ENCODE measurements at regions not wholly inside any gene's neighbourhood (a gene's known extent, or its start where the extent isn't known, plus 50 kb on each side); places are given as distances from the start of the nearest gene placed in this dataset.

GRCh38 chr17:54781389-54781788 is 119.3 kb upstream of the TOM1L1 start:
- no peaks in the 10 kb centered on the region for H3K9me3 ChIP-seq (ENCODE audit: insufficient read depth, low read depth)
- H3K9me2 ChIP-seq (ENCODE audit: insufficient read depth): no peaks in the 10 kb centered on the region
- ChIA-PET CTCF (no interaction called here), POLR2A (ENCODE audit: unreplicated experiment) (no interaction called here)
- H3K79me2 ChIP-seq (ENCODE audit: low read depth): no peaks in the 10 kb centered on the region
- no peaks in the 10 kb centered on the region for H3F3A ChIP-seq (ENCODE audit: insufficient read depth, low read depth)
- no peak for DNase-seq
- no peaks in the 10 kb centered on the region for H3K36me3 ChIP-seq (ENCODE audit: low read depth)
- no peaks in the 10 kb centered on the region for H4K20me1 ChIP-seq (ENCODE audit: insufficient read depth)
- H3K4me2 ChIP-seq: no peak overlapping the region
- no TSS peak for BruUV-seq (replicated peaks)
- intact Hi-C loops (cut with micrococcal nuclease; ENCODE audit: unreplicated experiment): no loop called here
- no peak overlapping the region for H3K27ac ChIP-seq
- H3K4me1 ChIP-seq (replicated peaks; ENCODE audit: insufficient read depth): no peaks in the 10 kb centered on the region
- no peak overlapping the region for H3K4me3 ChIP-seq
- no peaks in the 10 kb centered on the region; the same call in 1 of the 2 replicates for H3K27me3 ChIP-seq (ENCODE audit: insufficient read depth, low read depth)
- TF ChIP-seq EZH2 (IDR thresholded peaks at IDR 0.05; ENCODE audit: low read depth) (no peak), CTCF (conservative IDR thresholded peaks at IDR 0.05) (no peak)
- H2AFZ ChIP-seq: no peak overlapping the region

DNA sequence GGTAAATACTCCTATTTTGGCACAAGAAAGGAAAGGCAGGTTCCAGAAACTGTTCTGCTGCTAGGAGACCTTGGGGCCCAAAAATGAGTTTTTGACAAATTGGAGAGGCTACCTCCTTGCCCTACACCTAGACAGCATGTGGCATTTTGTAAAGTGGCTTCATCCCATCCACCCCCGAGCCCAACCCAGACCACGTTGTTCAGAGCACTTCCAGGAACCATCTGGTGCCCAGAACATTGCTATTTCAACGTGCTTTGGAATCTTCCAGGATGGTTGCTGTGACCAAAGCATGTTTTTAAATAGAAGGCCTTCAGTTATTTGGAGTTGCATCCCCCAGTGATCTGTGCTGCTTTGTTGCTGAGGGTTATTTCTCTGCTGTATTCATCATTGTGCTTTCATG is 116.3 kb upstream of the TOM1L1 start:
- BruUV-seq (replicated peaks): no TSS peak
- no peaks in the 10 kb centered on the region for H4K20me1 ChIP-seq (ENCODE audit: insufficient read depth)
- no peak overlapping the region for H3K27ac ChIP-seq
- H3K4me1 ChIP-seq (replicated peaks; ENCODE audit: insufficient read depth): no peaks in the 10 kb centered on the region
- H3K4me3 ChIP-seq: no peak overlapping the region
- ChIA-PET POLR2A (ENCODE audit: unreplicated experiment) (no interaction called here), CTCF (no interaction called here)
- H3K4me2 ChIP-seq: no peak overlapping the region
- no peaks in the 10 kb centered on the region; the same call in 1 of the 2 replicates for H3K27me3 ChIP-seq (ENCODE audit: insufficient read depth, low read depth)
- intact Hi-C loops (cut with micrococcal nuclease; ENCODE audit: unreplicated experiment): no loop called here
- H3K36me3 ChIP-seq (ENCODE audit: low read depth): no peaks in the 10 kb centered on the region
- H3F3A ChIP-seq (ENCODE audit: insufficient read depth, low read depth): no peaks in the 10 kb centered on the region
- no peak for DNase-seq
- H2AFZ ChIP-seq: no peak overlapping the region
- TF ChIP-seq CTCF (conservative IDR thresholded peaks at IDR 0.05): no peak
- TF ChIP-seq EZH2 (IDR thresholded peaks at IDR 0.05; ENCODE audit: low read depth): no peak
- no peaks in the 10 kb centered on the region for H3K9me3 ChIP-seq (ENCODE audit: insufficient read depth, low read depth)
- H3K79me2 ChIP-seq (ENCODE audit: low read depth): no peaks in the 10 kb centered on the region
- H3K9me2 ChIP-seq (ENCODE audit: insufficient read depth): no peaks in the 10 kb centered on the region

GRCh38 chr17:54785643-54786268 is 114.9 kb upstream of the TOM1L1 start:
- Histone ChIP-seq H3K4me2 (no peak overlapping the region), H3K27me3 (ENCODE audit: insufficient read depth, low read depth) (no peaks in the 10 kb centered on the region; the same call in 1 of the 2 replicates), H3K4me3 (no peak overlapping the region), H3K9me3 (ENCODE audit: insufficient read depth, low read depth) (no peaks in the 10 kb centered on the region), H3K79me2 (ENCODE audit: low read depth) (no peaks in the 10 kb centered on the region), H3K4me1 (replicated peaks; ENCODE audit: insufficient read depth) (no peaks in the 10 kb centered on the region), H3K27ac (no peak overlapping the region), H3K36me3 (ENCODE audit: low read depth) (no peaks in the 10 kb centered on the region), H3F3A (ENCODE audit: insufficient read depth, low read depth) (no peaks in the 10 kb centered on the region), H2AFZ (no peak overlapping the region), H3K9me2 (ENCODE audit: insufficient read depth) (no peaks in the 10 kb centered on the region), H4K20me1 (ENCODE audit: insufficient read depth) (no peaks in the 10 kb centered on the region)
- no peak for DNase-seq
- ChIA-PET POLR2A (ENCODE audit: unreplicated experiment) (no interaction called here), CTCF (no interaction called here)
- intact Hi-C loops (cut with micrococcal nuclease; ENCODE audit: unreplicated experiment): no loop called here
- BruUV-seq (replicated peaks): no TSS peak
- TF ChIP-seq EZH2 (IDR thresholded peaks at IDR 0.05; ENCODE audit: low read depth): no peak
- TF ChIP-seq CTCF (conservative IDR thresholded peaks at IDR 0.05): no peak
